ENCODE measurements at regions not wholly inside any gene's neighbourhood (a gene's known extent, or its start where the extent isn't known, plus 50 kb on each side); places are given as distances from the start of the nearest gene placed in this dataset.

GRCh38 chrX:125762954-125763353 is 403.1 kb downstream of the DCAF12L2 start:
- no peak for TF ChIP-seq CTCF (IDR thresholded peaks at IDR 0.05)
- TF ChIP-seq POLR2A (IDR thresholded peaks at IDR 0.05), result no peak
- no peak for TF ChIP-seq EP300 (IDR thresholded peaks at IDR 0.05)
